Ovary (tissue), 7 donors: ENCODE measurements at regions not wholly inside any gene's neighbourhood (a gene's known extent, or its start where the extent isn't known, plus 50 kb on each side); places are given as distances from the start of the nearest gene placed in this dataset.
"Not testable (repeated sequence)": the region's sequence is repeated elsewhere in the genome, so short reads cannot be mapped to it uniquely, and the experiment has no call there.

Source experiments
- DNase-seq, 5 donors: peaks; one replicate each; pipeline ENCODE4 v3.0.0-alpha.2; 2019 to 2020
- H3K27ac ChIP-seq, 2 donors: fragments of 200-600 bp; one replicate each; pipeline versions ENCODE4 v1.5.1 to v1.8.0; 2019 to 2022
- H3K27me3 ChIP-seq: fragments of 200-600 bp; one replicate; pipeline ENCODE4 v1.8.0; 2022
- H3K36me3 ChIP-seq: fragments of 200-600 bp; sonication (generic); one replicate; pipeline ENCODE4 v1.5.1; 2019
- H3K4me1 ChIP-seq: one replicate; pipeline ENCODE4 v1.8.1; 2013; ENCODE audit warnings: mild to moderate bottlenecking, moderate library complexity; ENCODE audit not compliant: insufficient read depth
- H3K4me3 ChIP-seq: fragments of 200-600 bp; sonication (generic); one replicate; pipeline ENCODE4 v1.5.1; 2017
- H3K9me3 ChIP-seq, 2 donors: fragments of 200-600 bp in 1 of 2; sonication (generic) in 1 of 2; one replicate each; pipeline versions ENCODE4 v1.5.1 to v1.8.1; 2013 to 2019; ENCODE audit warnings: mild to moderate bottlenecking in 1 of 2, moderate library complexity in 1 of 2
- CTCF ChIP-seq, 3 donors: fragments of 450-650 bp in 2 of 3; fragments of 200-600 bp in 1 of 3; IDR thresholded peaks; one replicate each; pipeline versions ENCODE4 v1.5.1 to v1.8.0; 2016 to 2022; ENCODE audit warnings: antibody characterized with exemption in 3 of 3, mild to moderate bottlenecking in 1 of 3
- EP300 ChIP-seq: sonication (generic); formaldehyde crosslinking; IDR thresholded peaks from one replicate; pipeline ENCODE4 v1.6.1; 2017; ENCODE audit warnings: antibody characterized with exemption
- POLR2A ChIP-seq: fragments of 450-650 bp; IDR thresholded peaks from one replicate; pipeline ENCODE4 v1.6.1; 2017; ENCODE audit warnings: antibody characterized with exemption, mild to moderate bottlenecking, moderate library complexity
- WGBS, 3 donors: extraction: QIAGEN DNeasy Blood & Tissue Kit in 1 of 3; methylation state at CpG; one replicate each; pipeline versions ENCODE4 v1.1.5 to v1.1.7; 2013 to 2017; 5-methylcytosine and 5-hydroxymethylcytosine counted together
- intact Hi-C, 4 donors: fragments of 100-400 bp; cut with DNase I; formaldehyde crosslinking; loops; one replicate each; pipeline versions ENCODE4 v1.11.0 to v1.15.1; 2022 to 2023
- donor health status: DM: no; HTN: no; CAD: no; lungs with moderate emphysema.
- donor health status: DM: no; HTN: no; CAD: no.
- donor health status: Bipolar disorder and iron deficiency.
- donor health status: DM: no; HTN: no; CAD: no.
- donor health status: DM: yes; HTN: yes; CAD: no.

DNA sequence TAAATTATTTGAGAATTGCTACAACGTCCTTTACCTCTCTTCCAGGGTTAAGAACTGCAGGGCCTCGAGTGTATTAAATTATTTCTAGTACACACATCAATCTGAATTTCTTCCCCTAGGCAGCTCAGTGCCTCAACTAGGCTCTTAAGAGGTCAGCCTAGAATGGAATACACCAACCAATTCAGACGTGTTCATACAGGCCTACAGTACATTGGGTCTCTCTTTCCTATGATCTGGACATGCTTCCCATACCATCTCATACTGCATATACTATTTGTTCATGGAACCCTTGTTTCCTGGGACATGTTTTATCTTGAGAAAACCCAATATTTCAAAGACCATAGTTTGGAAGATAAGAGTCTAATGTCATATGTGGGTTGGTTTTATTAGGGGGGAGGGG lies 434.1 kb upstream of the WWC1 start:
- Histone ChIP-seq H3K4me3 (no peak overlapping the region), H3K27ac (no peak overlapping the region), H3K27me3 (no peaks in the 10 kb centered on the region), H3K36me3 (no peaks in the 10 kb centered on the region), H3K4me1 (no peaks in the 10 kb centered on the region), H3K9me3 (no peaks in the 10 kb centered on the region)
- WGBS, 3 donors, result 75 to 87% (median 81%) methylated on average over 3 of the region's 3 CpGs
- TF ChIP-seq CTCF (IDR thresholded peaks at IDR 0.05) (no peak), POLR2A (no peak)
- no peak for DNase-seq
- intact Hi-C loops, result no loop called here

DNA sequence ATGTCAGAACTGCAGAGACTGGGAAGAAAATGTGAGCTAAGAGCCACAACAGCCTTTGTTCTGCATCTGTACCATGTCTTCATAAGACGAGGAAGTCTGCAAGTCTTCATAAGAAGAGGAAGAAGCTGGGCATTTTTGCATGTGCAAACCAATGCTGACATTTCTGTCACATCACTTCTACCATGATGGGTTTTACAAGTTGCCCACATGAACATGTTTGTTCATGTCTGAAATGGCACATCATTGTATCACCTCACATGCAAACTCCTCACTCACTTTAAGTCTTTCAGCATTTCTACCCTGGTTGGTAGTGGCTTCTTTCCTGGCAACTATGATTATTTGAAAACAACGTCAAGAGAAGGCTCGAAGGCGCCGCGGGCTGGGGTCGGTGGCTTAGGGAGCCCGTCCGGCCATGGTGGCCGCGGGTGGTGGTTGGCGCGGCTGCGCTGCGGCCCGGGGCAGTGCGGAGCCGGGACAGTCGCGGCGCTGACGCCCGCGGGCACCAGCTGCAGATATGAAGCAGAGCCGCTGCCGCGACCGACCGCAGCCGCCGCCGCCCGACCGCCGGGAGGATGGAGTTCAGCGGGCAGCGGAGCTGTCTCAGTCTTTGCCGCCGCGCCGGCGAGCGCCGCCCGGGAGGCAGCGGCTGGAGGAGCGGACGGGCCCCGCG lies 433.1 kb upstream of the WWC1 start:
- H3K4me1 ChIP-seq, H3K4me3 ChIP-seq, H3K36me3 ChIP-seq, H3K27me3 ChIP-seq, H3K9me3 ChIP-seq, intact Hi-C loops, H3K27ac ChIP-seq, DNase-seq: not testable (repeated sequence)
- 69 to 96% (median 94%) methylated on average over 31 to 37 of the region's 50 CpGs for WGBS, 3 donors

DNA sequence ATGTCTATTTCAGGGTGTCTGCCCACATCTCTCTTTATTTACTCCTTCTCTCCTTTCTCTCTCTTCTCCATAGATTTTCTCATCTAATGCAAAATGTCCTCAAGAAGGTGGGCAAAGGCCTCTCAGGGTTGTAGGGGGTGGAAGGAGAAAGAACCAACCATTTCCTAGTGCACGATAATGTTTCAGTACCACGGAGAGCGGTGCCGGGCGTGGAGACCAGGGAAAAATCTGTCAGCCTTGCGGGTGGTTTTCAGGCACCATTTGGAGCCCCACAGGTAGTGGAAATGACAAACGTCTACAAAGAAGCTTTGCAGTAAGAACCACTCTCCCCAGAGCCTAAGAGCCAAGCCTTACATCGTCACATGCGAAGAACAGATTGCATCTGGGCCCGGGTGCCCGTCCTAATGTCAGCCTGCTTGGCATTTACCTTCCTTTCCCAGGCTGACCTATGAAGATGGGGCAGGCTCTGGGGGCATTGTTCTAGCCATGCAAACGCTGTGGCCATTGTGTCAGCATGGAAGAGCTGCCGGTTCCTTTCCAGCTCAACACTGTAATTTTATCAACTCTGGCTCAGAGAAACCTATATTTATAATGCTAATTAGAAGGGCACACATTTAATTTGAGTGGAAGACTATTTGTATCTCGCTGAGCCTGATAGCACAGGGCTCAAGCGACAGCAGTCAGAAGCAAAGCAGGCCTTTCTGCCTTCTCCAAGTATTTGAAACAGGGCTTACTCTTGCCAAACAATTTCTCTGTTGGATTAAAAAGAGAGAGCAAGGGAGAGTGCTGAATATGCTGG lies 430.1 kb upstream of the WWC1 start:
- Histone ChIP-seq H3K9me3 (no peaks in the 10 kb centered on the region), H3K27me3 (no peaks in the 10 kb centered on the region), H3K4me3 (no peak overlapping the region), H3K36me3 (no peaks in the 10 kb centered on the region), H3K4me1 (no peaks in the 10 kb centered on the region), H3K27ac (no peak overlapping the region)
- TF ChIP-seq EP300 (no peak), CTCF (IDR thresholded peaks at IDR 0.05) (no peak), POLR2A (no peak)
- whole genome bisulfite sequencing, 3 donors, result 37 to 43% (median 42%) methylated on average over 15 of the region's 15 CpGs
- DNase-seq, result no peak
- intact Hi-C loops, result no loop called here

- TF ChIP-seq EP300, result no peak
- TF ChIP-seq POLR2A, result no peak
- TF ChIP-seq CTCF (IDR thresholded peaks at IDR 0.05), result no peak
- no peak overlapping the region for H3K27ac ChIP-seq
- no peaks in the 10 kb centered on the region for H3K4me1 ChIP-seq
- H3K4me3 ChIP-seq, result no peak overlapping the region
- WGBS, 3 donors, result 83 to 89% (median 86%) methylated on average over 2 of the region's 2 CpGs
- intact Hi-C loops, result no loop called here
- no peak for DNase-seq
- H3K9me3 ChIP-seq, result no peaks in the 10 kb centered on the region
- no peaks in the 10 kb centered on the region for H3K27me3 ChIP-seq
- no peaks in the 10 kb centered on the region for H3K36me3 ChIP-seq
Observed at GRCh38 chr5:167861928-167862426, 429.5 kb upstream of the WWC1 start.

DNA sequence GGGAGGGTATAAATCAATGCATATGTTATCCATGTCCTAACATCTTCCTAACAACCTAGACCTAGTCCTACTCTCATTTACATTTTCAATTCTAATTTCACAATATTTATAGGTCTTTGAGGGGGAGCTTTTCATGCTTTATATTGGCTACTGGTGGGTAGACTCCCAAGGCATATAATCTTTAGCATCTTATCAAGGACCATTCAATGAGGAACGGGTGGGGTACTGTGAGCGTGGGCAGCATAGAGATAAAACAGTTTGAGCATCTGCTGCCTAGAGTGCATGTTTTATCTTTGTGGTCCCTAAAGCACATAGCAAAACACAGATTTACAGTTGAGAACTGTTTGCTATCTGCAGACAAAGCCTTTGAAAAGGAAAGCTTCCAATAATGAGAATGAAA lies 427.6 kb upstream of the WWC1 start:
- 26 to 42% (median 31%) methylated on average over 2 of the region's 2 CpGs for WGBS, 3 donors
- intact Hi-C loops, result no loop called here
- no peaks in the 10 kb centered on the region for H3K27me3 ChIP-seq

More for the DNA sequence above, 427.6 kb upstream of the WWC1 start:
- no peak for DNase-seq
- Histone ChIP-seq H3K27ac (no peak overlapping the region), H3K36me3 (no peaks in the 10 kb centered on the region), H3K9me3 (no peaks in the 10 kb centered on the region), H3K4me1 (no peaks in the 10 kb centered on the region), H3K4me3 (no peak overlapping the region)
- no peak for TF ChIP-seq EP300
- TF ChIP-seq POLR2A, result no peak
- TF ChIP-seq CTCF (IDR thresholded peaks at IDR 0.05), result no peak
